ENCODE measurements at regions not wholly inside any gene's neighbourhood (a gene's known extent, or its start where the extent isn't known, plus 50 kb on each side); places are given as distances from the start of the nearest gene placed in this dataset.
A peak's percentile ranks its signal among the peaks of the same experiment; 100 is the strongest.
"Not testable (repeated sequence)": the region's sequence is repeated elsewhere in the genome, so short reads cannot be mapped to it uniquely, and the experiment has no call there.

DNA sequence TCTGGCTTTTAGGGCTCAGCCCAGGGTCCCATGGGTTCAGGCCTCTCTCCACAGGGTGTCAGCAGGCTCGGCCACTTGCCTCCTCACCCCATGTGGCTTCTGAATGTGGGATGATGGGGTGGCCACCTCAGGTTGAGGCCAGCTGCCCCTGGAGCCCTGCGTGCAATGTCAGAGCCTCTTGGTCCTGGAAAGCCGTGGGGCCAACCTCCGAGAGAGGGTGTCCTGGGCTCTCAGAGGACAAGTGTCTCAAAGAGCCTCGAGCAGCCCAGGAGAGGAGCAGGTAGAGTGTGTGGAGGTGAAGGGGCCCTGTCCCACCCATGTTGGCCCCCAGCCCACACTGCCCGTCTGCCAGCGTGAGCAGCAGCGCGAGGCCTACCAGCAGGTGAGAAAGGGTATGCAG lies 86.0 kb downstream of the PLXNA1 start:
- no peak overlapping the region for H3K27ac ChIP-seq
- DNase-seq (ENCODE audit: low read depth, low spot score) = no peak

DNA sequence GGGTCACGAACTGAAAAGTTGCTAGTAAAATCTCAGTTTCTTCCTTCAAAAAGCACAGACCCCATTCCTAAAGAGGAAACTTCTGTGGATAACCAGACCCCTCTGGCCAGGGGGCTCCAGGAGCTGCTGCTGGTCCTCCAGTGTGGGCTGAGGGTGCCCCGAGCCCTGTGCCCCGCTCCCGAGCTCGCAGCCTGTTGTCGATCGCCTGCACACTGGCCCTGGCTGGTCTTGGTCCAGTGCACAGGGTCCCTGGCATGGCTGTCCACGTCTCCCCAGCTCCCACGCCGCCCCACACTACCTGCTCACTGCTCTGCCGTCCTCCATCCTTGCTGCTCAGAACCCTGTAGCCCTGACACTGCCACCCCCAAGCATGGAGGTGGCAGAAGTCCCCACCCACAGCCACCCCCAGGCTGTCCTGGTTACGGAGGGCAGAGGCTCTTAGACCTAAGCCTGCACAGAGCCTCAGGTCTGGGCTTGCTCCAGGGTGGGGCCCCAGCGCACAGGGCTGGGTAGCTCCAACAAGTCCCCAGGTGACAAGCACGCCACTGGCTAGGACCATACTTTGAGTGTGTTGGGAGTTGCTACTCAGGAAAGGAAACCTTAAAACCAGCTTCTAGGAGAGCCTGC lies 87.0 kb downstream of the PLXNA1 start:
- DNase-seq (ENCODE audit: low read depth, low spot score) = no peak
- no peak overlapping the region for H3K27ac ChIP-seq

DNA sequence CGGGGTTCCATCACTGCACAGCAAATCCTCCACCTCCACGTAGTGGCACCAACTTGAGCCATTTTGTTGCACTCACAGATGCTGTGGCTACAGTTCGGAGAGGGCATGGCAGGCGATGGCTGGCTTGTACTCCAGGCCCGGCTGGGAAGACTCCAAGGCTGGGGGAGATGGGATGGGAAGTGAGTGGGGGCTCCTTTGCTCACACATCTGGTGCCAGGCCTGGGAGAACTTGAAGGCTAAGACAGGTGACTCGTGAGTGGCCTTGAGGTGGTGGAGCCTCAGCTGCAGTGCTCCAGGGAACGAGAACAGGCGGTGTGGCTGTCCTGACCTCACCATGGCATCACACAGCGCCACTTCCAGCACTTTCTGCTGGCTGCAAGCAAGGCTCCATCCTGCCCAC lies 87.9 kb downstream of the PLXNA1 start:
- DNase-seq (ENCODE audit: low read depth, low spot score) = no peak
- no peak overlapping the region for H3K27ac ChIP-seq

DNA sequence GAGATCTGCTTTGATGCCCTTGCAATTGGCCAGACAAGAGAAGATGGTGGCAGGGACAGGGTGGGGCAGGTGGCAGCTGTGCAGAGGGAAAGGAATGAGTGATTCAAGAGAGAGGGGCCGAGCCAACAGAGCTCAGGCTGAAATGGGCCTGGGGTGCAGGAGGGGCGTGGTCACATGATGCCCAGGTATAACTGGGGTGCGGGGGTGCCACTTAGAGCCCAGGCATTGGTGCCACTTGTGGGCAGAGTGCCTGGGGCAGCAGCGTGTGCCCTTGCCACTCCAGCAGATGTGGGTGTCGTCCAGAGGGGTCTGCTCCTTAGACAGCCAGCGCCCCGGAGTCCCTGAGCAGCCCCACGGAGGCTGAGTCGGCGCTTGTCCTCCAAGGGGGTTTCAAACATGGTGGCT lies 88.7 kb downstream of the PLXNA1 start:
- no peak overlapping the region for H3K27ac ChIP-seq
- DNase-seq (ENCODE audit: low read depth, low spot score) = no peak

DNA sequence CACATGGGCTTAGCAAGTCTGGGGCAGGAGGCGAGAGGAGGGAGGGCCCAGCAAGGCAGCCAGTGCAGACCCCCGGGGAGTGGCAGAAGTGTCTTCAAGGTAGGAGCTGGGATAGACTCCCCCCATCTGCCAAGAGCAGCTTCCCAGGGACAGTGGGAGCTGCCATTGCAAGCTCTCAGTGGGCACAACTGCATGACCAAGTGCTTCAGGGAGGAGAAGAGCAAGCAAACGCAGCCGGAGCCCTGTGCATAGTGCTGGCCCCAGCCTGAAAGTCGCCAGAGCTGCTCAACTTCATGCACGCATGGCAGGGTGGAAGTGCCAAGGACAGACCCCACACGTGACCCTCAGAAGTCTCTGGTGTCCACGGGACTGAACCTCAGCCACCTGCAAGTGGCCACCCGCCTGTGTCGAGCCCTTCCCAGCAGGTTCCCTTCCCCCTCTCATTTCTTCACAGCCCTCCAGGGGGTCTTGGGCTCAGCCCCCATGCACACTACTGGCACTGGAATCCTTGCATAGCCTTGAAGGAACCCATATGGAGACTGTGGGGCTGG lies 89.4 kb downstream of the PLXNA1 start:
- no peak for DNase-seq (ENCODE audit: low read depth, low spot score)
- no peak overlapping the region for H3K27ac ChIP-seq

DNA sequence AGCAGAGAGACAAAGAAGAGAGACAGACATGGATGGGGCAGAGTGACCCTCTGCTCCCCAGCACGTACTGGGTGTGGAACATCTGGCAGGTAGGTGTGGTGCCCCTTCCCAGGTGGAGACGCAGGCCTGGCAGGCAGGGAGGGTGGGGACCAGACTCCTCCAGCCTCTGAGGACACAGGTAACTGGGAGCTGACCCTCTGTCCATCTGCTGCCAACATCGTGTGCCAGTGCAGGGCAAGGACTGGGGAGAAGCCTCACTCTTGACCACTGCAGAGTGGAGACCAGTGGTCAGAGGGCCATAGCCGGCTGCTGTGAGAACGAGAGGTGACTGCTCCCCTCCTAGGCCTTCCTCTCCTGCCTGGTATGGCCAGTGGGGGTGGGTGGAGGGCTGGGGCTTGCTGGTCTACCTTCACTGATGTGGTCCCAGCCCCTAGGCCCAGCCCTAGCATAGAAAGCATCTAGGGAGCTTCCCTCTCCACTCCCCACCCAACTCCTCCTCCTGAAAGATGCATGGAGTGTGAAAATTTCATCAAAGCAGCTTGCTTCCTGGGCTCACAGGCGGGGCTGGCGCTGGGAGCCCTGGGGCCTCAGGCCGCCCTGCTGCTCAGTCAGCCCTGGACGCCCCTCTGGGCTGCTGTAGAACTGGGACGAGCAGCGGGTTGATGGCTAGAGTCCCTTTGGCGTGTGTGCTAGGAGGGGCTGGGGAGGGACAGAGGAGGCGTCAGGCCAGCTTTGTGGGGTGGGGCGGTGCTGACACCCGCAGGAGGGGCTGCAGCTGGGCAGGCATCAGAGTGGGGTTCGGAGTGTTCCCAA lies 90.3 kb downstream of the PLXNA1 start:
- no peak for DNase-seq (ENCODE audit: low read depth, low spot score)
- no peak overlapping the region for H3K27ac ChIP-seq

DNA sequence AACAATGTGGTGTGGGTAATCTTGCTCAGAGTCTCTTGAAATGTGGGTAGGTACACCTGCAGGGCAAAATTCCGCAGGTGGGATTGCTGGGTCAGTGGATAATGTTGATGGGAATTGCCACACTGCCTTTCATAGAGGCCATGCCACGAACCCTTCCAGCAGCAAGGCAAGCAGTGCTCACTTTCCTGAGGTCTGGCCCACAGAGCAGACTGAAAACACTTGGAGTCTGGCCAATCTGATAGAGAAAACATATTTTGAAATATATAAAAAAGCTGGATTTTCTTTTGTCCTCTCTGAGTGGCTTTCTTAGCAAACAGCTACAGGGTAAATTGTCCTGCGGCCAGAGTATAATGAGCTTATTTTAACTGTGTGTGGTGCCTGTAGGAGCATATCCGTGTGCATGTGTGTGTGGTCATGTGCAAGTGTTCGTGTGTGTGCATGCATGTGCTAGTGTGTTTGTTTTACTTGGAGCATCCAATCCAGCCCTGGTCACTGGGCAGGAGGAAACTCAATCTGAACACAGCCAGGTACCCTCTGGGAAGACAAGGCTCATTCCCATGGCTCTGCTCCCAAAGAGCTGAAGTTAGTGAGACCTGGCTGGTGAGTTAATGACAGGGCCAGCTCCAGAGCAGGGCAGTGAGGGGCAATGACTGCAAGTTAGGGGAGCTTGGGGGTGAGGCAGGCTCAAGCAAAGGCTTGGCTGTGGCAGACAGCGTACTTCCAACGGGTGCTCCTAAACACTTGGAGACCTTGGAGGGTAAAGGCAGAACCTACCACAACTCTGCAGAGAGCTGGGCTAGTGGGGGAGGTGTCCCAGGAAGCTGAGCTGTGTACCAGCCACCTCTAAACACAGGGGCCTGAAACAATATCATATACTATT lies 91.3 kb downstream of the PLXNA1 start:
- H3K27ac ChIP-seq = peak overlapping the region; percentile 90
- no peak for DNase-seq (ENCODE audit: low read depth, low spot score)

DNA sequence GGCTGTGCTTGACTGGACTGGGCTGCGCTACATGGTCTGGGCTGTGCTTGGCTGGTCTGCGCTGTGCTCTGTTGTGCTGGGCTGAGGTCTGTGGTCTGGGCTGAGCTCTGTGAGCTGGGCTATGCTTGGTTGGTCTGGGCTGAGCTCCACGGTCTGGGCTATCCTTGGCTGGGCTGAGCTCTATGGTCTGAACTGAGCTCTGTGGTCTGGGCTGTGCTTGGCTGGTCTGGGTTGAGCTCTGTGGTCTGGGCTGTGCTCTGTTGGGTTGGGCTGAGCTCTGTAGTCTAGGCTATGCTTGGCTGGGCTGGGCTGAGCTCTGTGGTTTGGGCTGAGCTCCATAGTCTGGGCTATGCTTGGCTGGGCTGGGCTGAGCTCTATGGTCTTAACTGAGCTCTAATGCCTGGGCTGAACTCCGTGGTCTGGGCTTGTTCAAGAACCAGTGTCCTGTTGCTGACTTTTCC lies 92.0 kb downstream of the PLXNA1 start:
- peak; percentile 54 for DNase-seq (ENCODE audit: low read depth, low spot score)
- H3K27ac ChIP-seq = peak overlapping the region; percentile 90

DNA sequence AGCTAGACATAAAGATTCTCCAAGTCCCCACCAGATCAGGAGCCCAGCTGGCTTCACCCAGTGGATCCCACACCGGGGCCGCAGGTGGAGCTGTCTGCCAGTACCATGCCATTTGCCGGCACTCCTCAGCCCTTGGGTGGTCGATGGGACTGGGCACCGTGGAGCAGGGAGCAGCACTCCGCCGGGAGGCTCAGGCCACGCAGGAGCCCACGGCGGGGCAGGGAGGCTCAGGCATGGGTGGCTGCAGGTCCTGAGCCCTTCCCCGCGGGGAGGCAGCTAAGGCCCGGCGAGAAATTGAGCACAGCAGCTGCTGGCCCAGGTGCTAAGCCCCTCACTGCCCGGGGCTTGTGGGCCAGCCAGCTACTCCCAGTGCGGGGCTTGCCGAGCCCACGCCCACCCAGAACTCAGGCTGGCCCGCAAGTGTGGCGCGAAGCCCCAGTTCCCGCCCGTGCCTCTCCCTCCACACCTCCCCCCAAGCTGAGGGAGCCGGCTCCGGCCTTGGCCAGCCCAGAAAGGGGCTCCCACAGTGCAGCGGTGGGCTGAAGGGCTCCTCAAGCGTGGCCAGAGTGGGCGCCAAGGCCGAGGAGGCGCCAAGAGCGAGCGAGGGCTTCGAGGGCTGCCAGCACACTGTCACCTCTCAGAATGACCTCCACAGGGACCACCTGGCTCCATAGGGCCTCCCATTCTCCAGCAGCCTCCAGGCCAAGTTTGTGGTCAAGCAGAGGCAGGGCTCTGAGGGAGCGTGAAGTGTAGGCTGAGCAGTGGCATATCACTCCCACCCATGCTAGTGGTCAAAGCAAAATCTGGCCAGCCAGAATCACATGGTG lies 93.5 kb downstream of the PLXNA1 start:
- not testable (repeated sequence) for DNase-seq (ENCODE audit: low read depth, low spot score); H3K27ac ChIP-seq

DNA sequence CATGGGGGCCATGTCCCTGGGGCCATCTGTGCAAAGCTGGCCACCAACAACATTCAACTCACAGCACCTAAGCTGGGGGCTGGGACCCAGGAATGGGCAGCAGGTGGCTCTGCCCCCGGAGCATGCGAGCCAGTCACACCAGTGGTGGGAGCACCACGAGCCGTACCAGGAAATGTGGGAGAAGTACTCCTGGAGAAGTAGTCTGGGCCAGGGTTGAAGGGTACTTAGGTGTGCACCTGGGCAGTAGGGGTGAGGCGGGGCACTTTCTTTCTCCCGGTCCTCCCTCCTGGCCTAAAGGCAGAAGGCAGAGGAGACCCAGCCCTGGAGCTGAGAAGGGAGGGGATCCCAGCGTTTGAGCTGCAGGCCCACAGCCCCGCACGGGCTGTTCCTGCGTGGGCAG lies 94.2 kb downstream of the PLXNA1 start:
- DNase-seq (ENCODE audit: low read depth, low spot score) = no peak
- no peak overlapping the region for H3K27ac ChIP-seq

DNA sequence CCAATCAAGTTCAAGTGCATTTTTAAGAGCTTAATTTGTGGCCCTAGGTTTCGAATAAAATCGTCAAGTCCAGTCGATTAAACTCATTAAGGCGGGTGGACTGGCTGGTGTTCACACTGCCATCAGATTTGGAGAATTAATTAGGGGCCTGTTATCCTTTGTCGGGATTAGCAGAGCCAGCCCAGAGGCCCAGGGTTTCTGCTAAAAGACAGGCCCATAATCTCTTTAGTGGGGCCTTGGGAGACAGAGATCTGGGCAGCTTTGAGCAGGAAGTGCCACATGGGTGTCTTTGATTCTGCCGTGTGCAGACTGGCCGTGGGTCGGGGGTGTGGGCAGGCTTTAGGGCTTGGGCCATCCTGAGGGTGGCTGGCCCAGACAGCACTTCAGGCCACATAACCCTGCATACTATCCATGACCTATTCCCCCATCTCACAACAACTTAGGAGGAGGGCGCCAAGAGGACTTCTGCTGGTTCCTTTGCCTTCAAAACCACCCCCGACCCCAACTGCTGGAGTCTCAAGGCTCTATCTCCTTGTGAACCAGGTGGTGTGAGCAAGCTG lies 94.7 kb downstream of the PLXNA1 start:
- no peak overlapping the region for H3K27ac ChIP-seq
- no peak for DNase-seq (ENCODE audit: low read depth, low spot score)

DNA sequence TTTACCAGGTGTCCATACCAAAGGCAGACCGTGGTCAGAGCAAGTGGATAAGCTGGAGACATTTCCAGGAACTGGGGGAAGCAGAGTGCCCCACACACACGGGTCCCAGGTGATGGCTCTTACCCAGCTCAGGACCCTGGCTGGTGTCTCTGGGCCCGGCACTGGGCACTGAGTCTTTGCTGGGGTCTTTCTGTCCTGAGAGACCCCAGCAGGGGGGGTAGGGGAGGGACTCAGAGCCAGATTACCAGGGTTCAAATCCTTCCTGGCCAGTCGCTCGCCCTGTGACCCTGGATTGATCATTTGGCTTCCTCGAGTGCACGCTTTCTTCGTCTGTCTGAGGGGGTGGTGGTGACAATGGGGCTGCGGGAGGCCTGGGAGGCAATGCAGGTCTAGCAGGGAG lies 95.7 kb downstream of the PLXNA1 start:
- no peak for DNase-seq (ENCODE audit: low read depth, low spot score)
- no peak overlapping the region for H3K27ac ChIP-seq

DNA sequence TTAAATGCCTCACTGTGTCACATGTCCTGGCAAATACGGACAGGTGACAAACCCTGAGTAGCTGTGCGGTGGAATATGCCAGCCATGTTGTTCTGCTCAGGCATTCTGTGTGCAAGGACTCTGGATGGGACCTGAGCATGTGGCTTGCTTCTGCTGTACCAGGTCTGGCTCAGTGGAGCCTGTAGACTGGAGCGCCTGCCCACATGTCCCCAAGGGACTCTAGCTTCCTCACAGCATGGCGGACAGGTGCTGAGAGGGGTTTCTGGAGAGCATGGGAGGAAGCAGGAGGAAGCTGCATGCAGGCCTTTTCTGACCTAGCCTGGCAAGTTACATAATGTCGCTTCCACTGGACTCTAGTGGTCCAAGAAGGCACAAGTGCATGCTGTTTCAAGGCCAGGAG lies 96.3 kb downstream of the PLXNA1 start:
- no peak for DNase-seq (ENCODE audit: low read depth, low spot score)
- H3K27ac ChIP-seq = no peak overlapping the region

DNA sequence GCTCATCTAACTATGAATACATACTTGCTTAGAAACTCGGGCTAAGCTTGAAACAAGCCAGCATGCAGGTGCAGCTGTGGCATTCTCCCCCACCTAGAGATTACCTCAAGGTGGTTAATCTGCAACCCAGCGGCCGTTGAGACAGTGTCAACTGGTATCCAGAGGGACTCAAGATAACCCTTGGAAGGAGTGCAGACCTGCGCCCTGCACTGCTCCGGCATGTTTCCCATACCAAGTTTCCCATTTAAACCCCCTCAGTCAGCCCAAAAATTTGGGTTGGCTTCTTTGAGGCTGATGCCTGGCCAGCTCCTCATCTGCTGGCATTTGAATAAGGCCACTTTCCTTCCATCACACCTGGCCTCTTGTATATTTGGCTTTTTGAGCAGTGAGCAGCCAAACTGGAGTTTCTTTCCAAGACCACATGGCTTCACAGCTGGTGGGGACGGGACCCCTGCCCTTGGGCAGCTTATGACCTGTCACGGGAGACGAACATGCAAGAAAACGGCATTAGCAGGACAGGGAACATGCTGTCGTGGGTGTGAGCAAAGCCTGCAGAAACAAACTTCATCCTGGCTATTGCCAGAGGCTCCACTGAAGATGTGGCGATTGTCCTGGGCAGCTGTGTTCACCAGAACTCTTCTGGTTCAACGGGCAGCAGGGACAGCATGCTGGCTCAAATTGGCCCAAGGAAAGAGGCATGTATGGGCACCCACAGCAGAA lies 98.2 kb downstream of the PLXNA1 start:
- H3K27ac ChIP-seq = no peak overlapping the region
- no peak for DNase-seq (ENCODE audit: low read depth, low spot score)

DNA sequence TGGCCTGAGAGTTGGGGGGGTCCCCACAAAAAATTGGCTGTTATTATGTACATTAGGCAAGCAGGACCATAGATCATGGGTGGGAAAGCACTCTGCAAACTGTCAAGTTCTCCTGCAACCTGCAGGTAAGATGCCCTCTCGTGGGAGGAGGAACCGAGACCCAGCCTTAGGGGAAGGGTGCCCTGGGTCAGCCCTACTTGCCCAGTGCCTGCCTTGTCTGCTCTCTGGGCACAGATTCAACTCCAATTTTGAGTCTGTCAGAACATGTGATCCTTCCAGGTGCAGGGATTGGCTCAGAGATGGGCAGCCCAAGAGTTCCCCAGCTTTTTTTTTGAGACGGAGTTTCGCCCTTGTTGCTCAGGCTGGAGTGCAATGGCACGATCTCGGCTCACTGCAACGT lies 99.2 kb downstream of the PLXNA1 start:
- no peak for DNase-seq (ENCODE audit: low read depth, low spot score)
- H3K27ac ChIP-seq = no peak overlapping the region

DNA sequence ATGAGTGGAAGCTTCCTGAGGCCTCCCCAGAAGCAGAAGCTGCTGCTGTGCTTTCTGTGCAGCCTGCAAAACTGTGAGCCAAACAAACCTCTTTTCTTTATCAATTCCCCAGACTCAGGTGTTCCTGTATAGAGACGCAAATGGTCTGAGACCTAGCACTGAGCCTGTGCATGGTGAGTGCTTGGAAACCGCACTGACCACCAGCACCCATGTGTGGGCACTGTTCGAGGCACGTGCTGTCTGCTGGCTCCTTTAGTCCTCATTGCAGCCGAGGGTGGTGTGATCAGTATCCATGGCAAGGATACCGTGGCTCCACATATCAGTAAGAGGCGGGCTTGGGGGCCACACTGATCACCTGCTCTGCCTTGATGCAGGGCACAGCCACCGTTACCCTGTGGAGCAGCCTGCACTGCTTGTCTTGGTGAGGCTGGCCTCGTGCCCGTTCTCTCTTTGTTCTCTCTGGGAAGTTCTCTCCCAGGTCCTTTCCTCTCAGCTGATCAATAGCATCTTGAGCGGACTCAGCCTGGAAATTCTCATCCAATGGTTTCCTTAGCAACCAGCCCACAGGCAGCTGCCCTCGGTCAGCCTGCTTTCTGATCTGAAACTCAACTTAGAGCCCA lies 101.0 kb downstream of the PLXNA1 start:
- no peak for DNase-seq (ENCODE audit: low read depth, low spot score)
- no peak overlapping the region for H3K27ac ChIP-seq

DNA sequence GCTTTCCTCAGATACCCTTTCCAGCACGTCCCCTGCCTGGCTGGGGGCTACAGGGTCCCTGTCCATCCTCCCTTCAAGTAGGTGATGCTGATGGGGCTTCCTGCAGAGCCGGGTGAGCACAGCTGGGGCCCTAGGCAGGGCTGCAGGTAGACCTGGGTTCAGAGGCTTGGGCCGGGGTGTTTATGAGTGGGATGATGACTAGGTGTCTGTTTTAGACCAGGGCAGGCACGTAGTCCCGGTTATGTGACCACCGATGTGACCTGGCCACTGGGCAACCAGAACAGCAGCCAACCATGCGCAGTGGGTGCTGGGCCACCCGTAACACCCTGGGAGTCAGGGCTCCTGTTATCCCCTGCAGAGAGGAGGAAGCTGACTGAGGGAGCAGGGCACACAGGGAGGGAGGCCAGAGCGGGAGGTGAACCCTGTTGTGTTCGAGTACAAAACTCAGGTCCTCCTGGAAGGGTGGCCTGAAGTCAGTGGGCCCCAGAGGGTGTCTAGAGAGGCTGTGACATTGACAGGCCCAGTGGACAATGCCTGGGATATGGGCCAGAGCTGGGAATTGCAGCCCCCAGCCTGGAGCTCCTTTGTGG lies 101.6 kb downstream of the PLXNA1 start:
- H3K27ac ChIP-seq = no peak overlapping the region
- no peak for DNase-seq (ENCODE audit: low read depth, low spot score)

DNA sequence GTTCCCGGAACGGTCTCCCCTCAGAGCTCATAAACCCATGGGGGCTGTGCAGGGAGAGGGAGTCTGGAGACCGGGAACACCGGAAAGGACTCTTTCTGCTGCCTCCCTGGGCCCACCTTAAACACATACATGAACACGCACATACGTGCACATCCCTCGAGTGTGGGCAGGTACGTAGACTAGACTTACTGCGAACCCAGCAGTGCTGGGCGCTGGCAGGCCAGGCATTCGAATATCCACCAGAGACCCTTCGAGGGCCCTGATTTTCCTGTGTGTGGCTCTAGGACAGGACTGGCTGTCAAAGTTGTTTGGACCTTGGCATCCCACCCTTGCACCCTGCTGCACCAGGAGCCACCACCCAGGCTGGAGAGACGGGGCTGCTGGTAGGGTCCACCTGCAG lies 102.7 kb downstream of the PLXNA1 start:
- no peak overlapping the region for H3K27ac ChIP-seq

More for the DNA sequence above, 102.7 kb downstream of the PLXNA1 start:
- no peak for DNase-seq (ENCODE audit: low read depth, low spot score)

All from epithelial cell of prostate (primary cell).